HCT116 (cell line): ENCODE measurements at regions not wholly inside any gene's neighbourhood (a gene's known extent, or its start where the extent isn't known, plus 50 kb on each side); places are given as distances from the start of the nearest gene placed in this dataset.

Source experiments
- ATAC-seq: fragments of 200-7000 bp; cut with Tn5 transposase; 2 replicates; pipeline ENCODE4 v1.9.1; 2020; ENCODE audit warnings: mild to moderate bottlenecking, moderate library complexity
- BruUV-seq: library from RNA; stranded (reverse); fragments of 400-500 nt; replicated peaks from 2 replicates; lab custom pipeline; 2021; lab: Mats Ljungman, UMichigan
- CTCF ChIA-PET: fragments of 300-600 bp; sonication (Branson Sonifier 250); formaldehyde crosslinking; loops from one replicate; lab custom pipeline; 2021; ENCODE audit warnings: antibody characterized with exemption; lab: Charles Lee
- POLR2A ChIA-PET: fragments of 300-600, 350-600 bp; sonication (Branson Sonifier 250); formaldehyde crosslinking; loops from one replicate; lab custom pipeline; 2021; ENCODE audit warnings: antibody characterized with exemption; lab: Charles Lee
- RAD21 ChIA-PET, 2 experiments: fragments of 300-600 bp; sonication (Branson Sonifier 250); formaldehyde crosslinking; loops; one replicate each; lab custom pipeline; 2023; ENCODE audit warnings: low total read pairs in 2 of 2; ENCODE audit not compliant: uncharacterized antibody in 2 of 2, unreplicated experiment in 2 of 2, low non-redundant PET in 1 of 2; lab: Charles Lee
- DNase-seq: peaks from one replicate; pipeline ENCODE4 v3.0.0-alpha.2; 2010; ENCODE audit warnings: low read depth, low spot score
- H2AFZ ChIP-seq: fragments of 200-600 bp; shearing (Covaris generic), sonication (generic); 2 replicates; pipeline ENCODE4 v1.6.1; 2017; ENCODE audit warnings: low read depth, mixed run types, mixed read lengths, antibody characterized with exemption, low read length; ENCODE audit not compliant: poor library complexity, severe bottlenecking
- H3K27ac ChIP-seq: 2 replicates; pipeline ENCODE4 v1.5.1; 2012; ENCODE audit warnings: low read depth, low read length
- H3K27me3 ChIP-seq: fragments of 200-600 bp; sonication (generic); 2 replicates; pipeline ENCODE4 v1.6.1; 2016; ENCODE audit warnings: mixed run types, low read length, mixed read lengths; ENCODE audit not compliant: insufficient read depth
- H3K36me3 ChIP-seq, 2 experiments: fragments of 200-500 bp in 1 of 2; fragments of 200-600 bp in 1 of 2; sonication (Bioruptor generic) in 1 of 2; sonication (generic) in 1 of 2; 2 replicates each; pipeline versions ENCODE4 v1.5.1 to v1.6.1; 2014 to 2016; ENCODE audit warnings: low read length in 2 of 2, inconsistent platforms in 1 of 2, mixed read lengths in 1 of 2, mixed run types in 1 of 2; ENCODE audit not compliant: insufficient read depth in 2 of 2, control insufficient read depth in 1 of 2
- H3K4me1 ChIP-seq, 2 experiments: fragments of 200-600 bp in 1 of 2; sonication (generic) in 1 of 2; 2 replicates each; pipeline versions ENCODE4 v1.5.1 to v1.6.1; 2012 to 2017; ENCODE audit warnings: low read length in 2 of 2, inconsistent platforms in 1 of 2, mild to moderate bottlenecking in 1 of 2, mixed read lengths in 1 of 2, mixed run types in 1 of 2, moderate library complexity in 1 of 2; ENCODE audit not compliant: insufficient read depth in 2 of 2, control insufficient read depth in 1 of 2
- H3K4me2 ChIP-seq: fragments of 200-600 bp; sonication (generic); 2 replicates; pipeline ENCODE4 v1.6.1; 2017; ENCODE audit warnings: mixed run types, low read length, mixed read lengths
- H3K4me3 ChIP-seq, 2 experiments: fragments of 200-600 bp in 1 of 2; sonication (generic) in 1 of 2; replicated peaks in 1 of 2; 2 replicates each; pipeline ENCODE4 v1.5.1; 2011 to 2016; ENCODE audit warnings: low read length in 2 of 2, control low read depth in 1 of 2, low read depth in 1 of 2, mild to moderate bottlenecking in 1 of 2, mixed read lengths in 1 of 2, mixed run types in 1 of 2
- H3K79me2 ChIP-seq: fragments of 200-600 bp; sonication (generic); 2 replicates; pipeline ENCODE4 v1.6.1; 2017; ENCODE audit warnings: mild to moderate bottlenecking, mixed run types, low read length, moderate library complexity, mixed read lengths; ENCODE audit not compliant: insufficient read depth
- H3K9ac ChIP-seq: fragments of 200-600 bp; sonication (generic); 2 replicates; pipeline ENCODE4 v1.6.1; 2016; ENCODE audit warnings: low read length, mixed read lengths
- H3K9me2 ChIP-seq: fragments of 200-600 bp; sonication (generic), shearing (Covaris generic); 2 replicates; pipeline ENCODE4 v1.6.1; 2017; ENCODE audit warnings: mixed run types, mild to moderate bottlenecking, moderate library complexity; ENCODE audit not compliant: insufficient read depth
- H3K9me3 ChIP-seq, 2 experiments: fragments of 200-500 bp in 1 of 2; fragments of 200-600 bp in 1 of 2; sonication (Bioruptor generic) in 1 of 2; sonication (generic) in 1 of 2; 2 replicates each; pipeline ENCODE4 v1.6.1; 2014 to 2017; ENCODE audit warnings: low read length in 2 of 2, mixed read lengths in 2 of 2, inconsistent platforms in 1 of 2, low read depth in 1 of 2, mild to moderate bottlenecking in 1 of 2, mixed run types in 1 of 2, moderate library complexity in 1 of 2; ENCODE audit not compliant: control insufficient read depth in 1 of 2, insufficient read depth in 1 of 2
- H4K20me1 ChIP-seq: fragments of 200-600 bp; sonication (generic), shearing (Covaris generic); 2 replicates; pipeline ENCODE4 v1.6.1; 2017; ENCODE audit warnings: mixed run types, mild to moderate bottlenecking, moderate library complexity; ENCODE audit not compliant: insufficient read depth
- CEBPB ChIP-seq: IDR thresholded peaks from 2 replicates; pipeline ENCODE4 v1.6.1; 2012; ENCODE audit warnings: low read depth
- EGR1 ChIP-seq: IDR thresholded peaks from 2 replicates; pipeline ENCODE4 v1.6.1; 2012; ENCODE audit warnings: low read depth
- ELF1 ChIP-seq: IDR thresholded peaks from 2 replicates; pipeline ENCODE4 v1.6.1; 2012; ENCODE audit warnings: low read depth, borderline replicate concordance
- EZH2 ChIP-seq: fragments of 200-600 bp; sonication (generic); IDR thresholded peaks from 2 replicates; pipeline ENCODE4 v1.6.1; 2017; ENCODE audit warnings: antibody characterized with exemption, mixed run types
- EZH2phosphoT487 ChIP-seq: fragments of 200-600 bp; IDR thresholded peaks from 2 replicates; pipeline ENCODE4 v1.6.1; 2018; ENCODE audit warnings: antibody characterized with exemption, borderline replicate concordance
- FOSL1 ChIP-seq: IDR thresholded peaks from 2 replicates; pipeline ENCODE4 v1.6.1; 2012; ENCODE audit warnings: low read depth
- JUND ChIP-seq: IDR thresholded peaks from 2 replicates; pipeline ENCODE4 v1.6.1; 2012
- POLR2A ChIP-seq: IDR thresholded peaks from 2 replicates; pipeline ENCODE4 v1.7.0; 2011; ENCODE audit warnings: borderline replicate concordance; ENCODE audit not compliant: insufficient read depth, insufficient read length; ENCODE audit errors: extremely low read depth
- RAD21 ChIP-seq: IDR thresholded peaks from 2 replicates; pipeline ENCODE4 v1.6.1; 2012; ENCODE audit warnings: low read depth, mild to moderate bottlenecking
- SIN3A ChIP-seq: IDR thresholded peaks from 2 replicates; pipeline ENCODE4 v1.6.1; 2012; ENCODE audit warnings: low read depth
- TCF7L2 ChIP-seq: IDR thresholded peaks from 2 replicates; pipeline ENCODE4 v1.7.0; 2011; ENCODE audit warnings: borderline replicate concordance, inconsistent platforms; ENCODE audit not compliant: insufficient read depth, insufficient read length; ENCODE audit errors: extremely low read depth
- intact Hi-C: fragments of 100-400 bp; cut with micrococcal nuclease; formaldehyde crosslinking; loops from 2 replicates; pipeline ENCODE4 v1.10.0; 2022
- TF ChIP-seq, protein P1 (sequence below): IDR thresholded peaks from 2 replicates; pipeline ENCODE4 v1.6.1; 2012
- TF ChIP-seq, protein P2 (sequence below), 3 experiments: fragments of 200-600 bp in 1 of 3; sonication (generic) in 1 of 3; IDR thresholded peaks in 2 of 3; conservative IDR thresholded peaks in 1 of 3; 2 replicates each; pipeline ENCODE4 v1.5.1; 2012 to 2017; ENCODE audit warnings: low read depth in 2 of 3, low read length in 2 of 3, antibody characterized with exemption in 1 of 3, borderline replicate concordance in 1 of 3, control low read depth in 1 of 3, mild to moderate bottlenecking in 1 of 3, mixed read lengths in 1 of 3, mixed run types in 1 of 3, moderate library complexity in 1 of 3; ENCODE audit not compliant: insufficient read depth in 1 of 3
- TF ChIP-seq, protein P3 (sequence below): IDR thresholded peaks from 2 replicates; pipeline ENCODE4 v1.6.1; 2011; ENCODE audit warnings: mild to moderate bottlenecking, low read length, moderate library complexity; ENCODE audit not compliant: insufficient replicate concordance; ENCODE audit errors: extremely low read depth

DNA sequence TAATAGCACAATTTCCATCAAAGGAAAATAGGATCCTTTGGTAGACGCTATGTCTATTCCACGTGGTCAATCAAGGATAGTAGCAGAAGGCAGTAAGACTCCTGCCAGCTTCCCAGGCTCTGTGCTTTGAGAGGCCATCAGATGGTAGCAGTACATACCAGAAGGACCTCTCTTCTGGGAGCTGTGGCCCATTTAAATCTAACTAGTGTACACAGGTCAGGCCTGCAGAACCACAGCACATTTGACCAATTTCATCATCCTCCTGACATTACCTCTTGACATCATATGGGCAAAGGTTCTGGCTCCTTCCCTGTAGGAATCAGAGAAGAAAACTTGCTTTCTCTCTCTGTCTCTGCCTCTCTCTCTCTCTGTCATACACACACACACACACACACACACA is 229.6 kb upstream of the HTR2A start (continued):
- TF ChIP-seq, protein P1, sequence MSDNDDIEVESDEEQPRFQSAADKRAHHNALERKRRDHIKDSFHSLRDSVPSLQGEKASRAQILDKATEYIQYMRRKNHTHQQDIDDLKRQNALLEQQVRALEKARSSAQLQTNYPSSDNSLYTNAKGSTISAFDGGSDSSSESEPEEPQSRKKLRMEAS = no peak
- TF ChIP-seq, protein P2, sequence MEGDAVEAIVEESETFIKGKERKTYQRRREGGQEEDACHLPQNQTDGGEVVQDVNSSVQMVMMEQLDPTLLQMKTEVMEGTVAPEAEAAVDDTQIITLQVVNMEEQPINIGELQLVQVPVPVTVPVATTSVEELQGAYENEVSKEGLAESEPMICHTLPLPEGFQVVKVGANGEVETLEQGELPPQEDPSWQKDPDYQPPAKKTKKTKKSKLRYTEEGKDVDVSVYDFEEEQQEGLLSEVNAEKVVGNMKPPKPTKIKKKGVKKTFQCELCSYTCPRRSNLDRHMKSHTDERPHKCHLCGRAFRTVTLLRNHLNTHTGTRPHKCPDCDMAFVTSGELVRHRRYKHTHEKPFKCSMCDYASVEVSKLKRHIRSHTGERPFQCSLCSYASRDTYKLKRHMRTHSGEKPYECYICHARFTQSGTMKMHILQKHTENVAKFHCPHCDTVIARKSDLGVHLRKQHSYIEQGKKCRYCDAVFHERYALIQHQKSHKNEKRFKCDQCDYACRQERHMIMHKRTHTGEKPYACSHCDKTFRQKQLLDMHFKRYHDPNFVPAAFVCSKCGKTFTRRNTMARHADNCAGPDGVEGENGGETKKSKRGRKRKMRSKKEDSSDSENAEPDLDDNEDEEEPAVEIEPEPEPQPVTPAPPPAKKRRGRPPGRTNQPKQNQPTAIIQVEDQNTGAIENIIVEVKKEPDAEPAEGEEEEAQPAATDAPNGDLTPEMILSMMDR (IDR thresholded peaks at IDR 0.05 in 2 of 3, conservative IDR thresholded peaks at IDR 0.05 in 1 of 3; ENCODE audit: borderline replicate concordance in 1 of 3, insufficient read depth in 1 of 3, low read depth in 2 of 3, low read length in 2 of 3) = no peak

DNA sequence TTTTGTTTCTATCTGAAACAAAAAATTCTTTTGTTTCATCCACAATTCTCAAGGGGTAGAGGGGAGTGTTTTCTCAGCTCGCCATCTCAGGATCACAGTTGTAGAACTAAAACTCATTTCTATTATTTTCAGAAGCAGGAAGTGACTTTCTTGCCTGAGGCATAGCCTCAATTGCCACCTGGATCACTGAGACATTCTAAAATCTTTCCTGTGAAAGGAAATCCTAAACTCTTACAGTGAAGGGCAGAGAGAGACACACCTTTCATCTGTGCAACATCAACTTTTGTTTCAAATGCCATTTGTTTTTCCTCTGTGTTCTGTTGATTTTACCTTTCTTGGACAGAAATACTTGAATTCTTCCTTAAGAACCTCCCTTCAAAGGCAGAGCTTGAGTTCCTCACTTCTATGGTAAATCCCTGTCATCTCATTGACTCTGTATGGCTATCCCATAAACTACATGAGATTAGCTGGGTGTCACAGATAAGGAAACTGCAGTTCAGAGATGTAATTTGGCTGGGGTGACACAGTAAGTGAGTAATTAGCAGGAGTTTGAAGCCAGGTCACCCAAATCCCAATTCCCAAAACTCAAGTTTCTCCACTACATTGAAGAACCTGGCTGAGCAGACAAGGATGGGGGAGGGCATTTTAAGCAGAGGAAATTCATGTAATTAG is 224.4 kb upstream of the HTR2A start:
- Histone ChIP-seq H3K27me3 (no peaks in the 10 kb centered on the region; the same call in 1 of the 2 replicates), H2AFZ (no peak overlapping the region), H3K36me3 (no peaks in the 10 kb centered on the region), H3K9me3 (no peaks in the 10 kb centered on the region), H3K79me2 (no peaks in the 10 kb centered on the region), H3K4me2 (no peak overlapping the region), H3K4me1 (no peaks in the 10 kb centered on the region), H3K4me3 (no peak overlapping the region), H4K20me1 (no peaks in the 10 kb centered on the region), H3K9me2 (no peaks in the 10 kb centered on the region), H3K27ac (no peak overlapping the region), H3K9ac (no peak overlapping the region)
- BruUV-seq = no TSS peak
- DNase-seq (no peak), ATAC-seq (no peak)
- no peak for TF ChIP-seq POLR2A
- no peak for TF ChIP-seq RAD21
- TF ChIP-seq CEBPB = no peak
- TF ChIP-seq, protein P3, sequence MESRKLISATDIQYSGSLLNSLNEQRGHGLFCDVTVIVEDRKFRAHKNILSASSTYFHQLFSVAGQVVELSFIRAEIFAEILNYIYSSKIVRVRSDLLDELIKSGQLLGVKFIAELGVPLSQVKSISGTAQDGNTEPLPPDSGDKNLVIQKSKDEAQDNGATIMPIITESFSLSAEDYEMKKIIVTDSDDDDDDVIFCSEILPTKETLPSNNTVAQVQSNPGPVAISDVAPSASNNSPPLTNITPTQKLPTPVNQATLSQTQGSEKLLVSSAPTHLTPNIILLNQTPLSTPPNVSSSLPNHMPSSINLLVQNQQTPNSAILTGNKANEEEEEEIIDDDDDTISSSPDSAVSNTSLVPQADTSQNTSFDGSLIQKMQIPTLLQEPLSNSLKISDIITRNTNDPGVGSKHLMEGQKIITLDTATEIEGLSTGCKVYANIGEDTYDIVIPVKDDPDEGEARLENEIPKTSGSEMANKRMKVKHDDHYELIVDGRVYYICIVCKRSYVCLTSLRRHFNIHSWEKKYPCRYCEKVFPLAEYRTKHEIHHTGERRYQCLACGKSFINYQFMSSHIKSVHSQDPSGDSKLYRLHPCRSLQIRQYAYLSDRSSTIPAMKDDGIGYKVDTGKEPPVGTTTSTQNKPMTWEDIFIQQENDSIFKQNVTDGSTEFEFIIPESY = no peak
- TF ChIP-seq EGR1 = no peak
- no peak for TF ChIP-seq EZH2
- no peak for TF ChIP-seq TCF7L2
- no peak for TF ChIP-seq ELF1
- no peak for TF ChIP-seq SIN3A
- TF ChIP-seq JUND = no peak
- no peak for TF ChIP-seq EZH2phosphoT487
- no peak for TF ChIP-seq FOSL1
- CTCF ChIA-PET = no interaction called here
- POLR2A ChIA-PET = no interaction called here
- intact Hi-C loops = no loop called here
- RAD21 ChIA-PET = no interaction called here
